Endodermal cell (in vitro differentiated cells): ENCODE measurements at regions not wholly inside any gene's neighbourhood (a gene's known extent, or its start where the extent isn't known, plus 50 kb on each side); places are given as distances from the start of the nearest gene placed in this dataset.

Experiments used
- DNase-seq: peaks from one replicate; pipeline ENCODE4 v3.0.0-alpha.2; 2017
- H3K27ac ChIP-seq: 2 replicates; pipeline ENCODE4 v1.5.1; 2013; ENCODE audit warnings: mild to moderate bottlenecking, low read depth, low read length, moderate library complexity
- H3K27me3 ChIP-seq: 2 replicates; pipeline ENCODE4 v1.6.1; 2013; ENCODE audit warnings: mild to moderate bottlenecking, low read length, moderate library complexity; ENCODE audit not compliant: insufficient read depth, control insufficient read depth, poor library complexity, severe bottlenecking
- H3K36me3 ChIP-seq: 2 replicates; pipeline ENCODE4 v1.7.0; 2013; ENCODE audit warnings: mild to moderate bottlenecking, low read length, moderate library complexity; ENCODE audit not compliant: control insufficient read depth, insufficient read depth
- H3K4me1 ChIP-seq: one replicate; pipeline ENCODE4 v1.7.0; 2013; ENCODE audit warnings: low read length; ENCODE audit not compliant: control insufficient read depth, insufficient read depth
- H3K4me3 ChIP-seq: 2 replicates; pipeline ENCODE4 v1.5.1; 2013; ENCODE audit warnings: mild to moderate bottlenecking, low read length, moderate library complexity
- H3K9ac ChIP-seq: 2 replicates; pipeline ENCODE4 v1.6.1; 2013; ENCODE audit warnings: mild to moderate bottlenecking, low read length, moderate library complexity; ENCODE audit not compliant: poor library complexity, severe bottlenecking; ENCODE audit errors: extremely low read depth
- H3K9me3 ChIP-seq: 2 replicates; pipeline ENCODE4 v1.6.1; 2013; ENCODE audit warnings: mild to moderate bottlenecking, low read length, moderate library complexity; ENCODE audit not compliant: control insufficient read depth
- H3K27ac Mint-ChIP-seq: 2 replicates; pipeline ENCODE4 v1.8.0; 2020; ENCODE audit warnings: mixed read lengths
- H3K27me3 Mint-ChIP-seq: 2 replicates; pipeline ENCODE4 v1.8.0; 2021; ENCODE audit warnings: mild to moderate bottlenecking, mixed read lengths; ENCODE audit not compliant: insufficient read depth
- H3K36me3 Mint-ChIP-seq: 2 replicates; pipeline ENCODE4 v1.8.0; 2020; ENCODE audit warnings: low read depth, mixed read lengths
- H3K4me1 Mint-ChIP-seq: 2 replicates; pipeline ENCODE4 v1.8.0; 2020; ENCODE audit warnings: mixed read lengths
- H3K4me3 Mint-ChIP-seq: 2 replicates; pipeline ENCODE4 v1.8.0; 2020; ENCODE audit warnings: mild to moderate bottlenecking, moderate library complexity, mixed read lengths
- H3K9me3 Mint-ChIP-seq: 2 replicates; pipeline ENCODE4 v1.8.0; 2020; ENCODE audit warnings: mild to moderate bottlenecking, mixed read lengths
- WGBS, 2 experiments: methylation state at CpG; one replicate each; pipeline versions ENCODE4 v1.1.5 to v1.1.7; 2013; ENCODE audit warnings: missing lambda C conversion rate in 2 of 2, mixed read lengths in 1 of 2; ENCODE audit not compliant: insufficient coverage in 1 of 2, insufficient read length in 1 of 2; 5-methylcytosine and 5-hydroxymethylcytosine counted together
- TF ChIP-seq, protein P1 (sequence below): fragments of 200-600 bp; sonication (generic); conservative IDR thresholded peaks from 2 replicates; pipeline ENCODE4 v1.5.0; 2021; ENCODE audit warnings: antibody characterized with exemption, mild to moderate bottlenecking

GRCh38 chr10:78162853-78163252 is 129.2 kb downstream of the RPS24 start:
- Mint-ChIP-seq H3K4me1 (peaks cover 4% of the 10 kb centered on the region), H3K4me3 (no peak overlapping the region), H3K9me3 (no peaks in the 10 kb centered on the region), H3K27me3 (no peaks in the 10 kb centered on the region), H3K27ac (no peak overlapping the region), H3K36me3 (no peaks in the 10 kb centered on the region)
- H3K9ac ChIP-seq, result no peak overlapping the region
- H3K4me1 ChIP-seq, result no peaks in the 10 kb centered on the region
- H3K27me3 ChIP-seq, result no peaks in the 10 kb centered on the region
- DNase-seq, result no peak
- no peaks in the 10 kb centered on the region for H3K36me3 ChIP-seq
- TF ChIP-seq, protein P1, sequence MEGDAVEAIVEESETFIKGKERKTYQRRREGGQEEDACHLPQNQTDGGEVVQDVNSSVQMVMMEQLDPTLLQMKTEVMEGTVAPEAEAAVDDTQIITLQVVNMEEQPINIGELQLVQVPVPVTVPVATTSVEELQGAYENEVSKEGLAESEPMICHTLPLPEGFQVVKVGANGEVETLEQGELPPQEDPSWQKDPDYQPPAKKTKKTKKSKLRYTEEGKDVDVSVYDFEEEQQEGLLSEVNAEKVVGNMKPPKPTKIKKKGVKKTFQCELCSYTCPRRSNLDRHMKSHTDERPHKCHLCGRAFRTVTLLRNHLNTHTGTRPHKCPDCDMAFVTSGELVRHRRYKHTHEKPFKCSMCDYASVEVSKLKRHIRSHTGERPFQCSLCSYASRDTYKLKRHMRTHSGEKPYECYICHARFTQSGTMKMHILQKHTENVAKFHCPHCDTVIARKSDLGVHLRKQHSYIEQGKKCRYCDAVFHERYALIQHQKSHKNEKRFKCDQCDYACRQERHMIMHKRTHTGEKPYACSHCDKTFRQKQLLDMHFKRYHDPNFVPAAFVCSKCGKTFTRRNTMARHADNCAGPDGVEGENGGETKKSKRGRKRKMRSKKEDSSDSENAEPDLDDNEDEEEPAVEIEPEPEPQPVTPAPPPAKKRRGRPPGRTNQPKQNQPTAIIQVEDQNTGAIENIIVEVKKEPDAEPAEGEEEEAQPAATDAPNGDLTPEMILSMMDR, result no peak
- H3K27ac ChIP-seq, result no peak overlapping the region
- no peak overlapping the region for H3K4me3 ChIP-seq
- WGBS, 2 experiments, result 91 to 92% methylated on average over 2 to 3 of the region's 3 CpGs
- H3K9me3 ChIP-seq, result no peaks in the 10 kb centered on the region

- Mint-ChIP-seq H3K27ac (no peak overlapping the region), H3K9me3 (no peaks in the 10 kb centered on the region), H3K36me3 (no peaks in the 10 kb centered on the region), H3K4me1 (peaks cover 4% of the 10 kb centered on the region), H3K4me3 (no peak overlapping the region), H3K27me3 (peaks cover 8% of the 10 kb centered on the region)
- WGBS, 2 experiments, result 91 to 93% methylated on average over 13 to 16 of the region's 16 CpGs
- Histone ChIP-seq H3K36me3 (no peaks in the 10 kb centered on the region), H3K9me3 (no peaks in the 10 kb centered on the region), H3K27me3 (no peaks in the 10 kb centered on the region), H3K27ac (no peak overlapping the region), H3K4me1 (no peaks in the 10 kb centered on the region), H3K9ac (no peak overlapping the region), H3K4me3 (no peak overlapping the region)
- DNase-seq, result no peak
- TF ChIP-seq, protein P1, result no peak
These were observed 131.0 kb downstream of the RPS24 start for GRCh38 chr10:78164702-78165101.

DNA sequence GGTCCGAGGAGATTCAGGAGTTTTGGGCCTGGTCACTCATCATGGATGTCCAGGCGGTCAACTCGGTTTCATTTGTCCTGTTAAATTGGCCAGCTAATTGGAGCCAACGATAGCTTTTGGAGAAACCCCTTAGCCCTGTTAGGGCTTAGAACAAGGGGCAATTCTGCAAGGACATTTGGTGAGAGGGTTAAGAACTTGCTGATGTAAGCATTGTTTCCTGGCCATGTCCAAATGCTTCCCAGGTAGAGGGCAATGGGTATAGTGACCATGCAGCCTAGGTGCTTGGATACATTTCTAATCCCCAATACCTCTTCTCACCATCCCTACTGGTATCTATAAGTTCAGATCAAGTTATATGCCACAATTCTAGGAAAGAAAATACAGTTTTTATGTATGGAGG is 131.5 kb downstream of the RPS24 start:
- no peak for DNase-seq
- WGBS, 2 experiments, result 94 to 96% methylated on average over 3 to 4 of the region's 4 CpGs
- Mint-ChIP-seq H3K36me3 (no peaks in the 10 kb centered on the region), H3K27ac (no peak overlapping the region), H3K27me3 (peaks cover 8% of the 10 kb centered on the region), H3K4me3 (no peak overlapping the region), H3K4me1 (peaks cover 4% of the 10 kb centered on the region), H3K9me3 (no peaks in the 10 kb centered on the region)
- Histone ChIP-seq H3K4me1 (no peaks in the 10 kb centered on the region), H3K27ac (no peak overlapping the region), H3K9ac (no peak overlapping the region), H3K9me3 (no peaks in the 10 kb centered on the region), H3K36me3 (no peaks in the 10 kb centered on the region), H3K27me3 (no peaks in the 10 kb centered on the region), H3K4me3 (no peak overlapping the region)
- TF ChIP-seq, protein P1, result no peak
